Type B pancreatic cell (in vitro differentiated cells): ENCODE measurements at regions not wholly inside any gene's neighbourhood (a gene's known extent, or its start where the extent isn't known, plus 50 kb on each side); places are given as distances from the start of the nearest gene placed in this dataset.

ENCODE experiments used
- DNase-seq: peaks from one replicate; pipeline ENCODE4 v3.0.0; 2021; ENCODE audit warnings: mixed read lengths; ENCODE audit not compliant: unreplicated experiment; ENCODE audit errors: extremely low spot score
- H3K27ac Mint-ChIP-seq: 2 replicates; pipeline ENCODE4 v1.8.0; 2021; ENCODE audit warnings: mild to moderate bottlenecking, mixed read lengths
- H3K27me3 Mint-ChIP-seq: 2 replicates; pipeline ENCODE4 v1.8.0; 2021; ENCODE audit warnings: mixed read lengths
- H3K36me3 Mint-ChIP-seq: 2 replicates; pipeline ENCODE4 v1.8.0; 2021; ENCODE audit warnings: mixed read lengths
- H3K4me1 Mint-ChIP-seq: one replicate; pipeline ENCODE4 v1.8.0; 2021; ENCODE audit warnings: mixed read lengths; ENCODE audit not compliant: unreplicated experiment
- H3K4me3 Mint-ChIP-seq: 2 replicates; pipeline ENCODE4 v1.8.0; 2021; ENCODE audit warnings: mild to moderate bottlenecking, mixed read lengths
- H3K9me3 Mint-ChIP-seq: 2 replicates; pipeline ENCODE4 v1.8.0; 2021; ENCODE audit warnings: mixed read lengths
- CTCF ChIP-seq: fragments of 200-600 bp; sonication (generic); conservative IDR thresholded peaks from 2 replicates; pipeline ENCODE4 v1.5.0; 2021; ENCODE audit warnings: antibody characterized with exemption, mild to moderate bottlenecking

- Mint-ChIP-seq H3K4me1 (peaks cover 30% of the 10 kb centered on the region), H3K36me3 (no peaks in the 10 kb centered on the region), H3K9me3 (peaks cover 5% of the 10 kb centered on the region), H3K27me3 (no peaks in the 10 kb centered on the region), H3K27ac (no peak overlapping the region), H3K4me3 (no peak overlapping the region)
- no peak for TF ChIP-seq CTCF
- DNase-seq, result no peak
Measured at GRCh38 chr5:67358186-67358585, 161.6 kb upstream of the CD180 start.

- no peak overlapping the region for H3K4me3 Mint-ChIP-seq
- H3K9me3 Mint-ChIP-seq, result peaks cover 5% of the 10 kb centered on the region
- peaks cover 32% of the 10 kb centered on the region for H3K4me1 Mint-ChIP-seq
- peak; percentile 41 for TF ChIP-seq CTCF
- no peak overlapping the region for H3K27ac Mint-ChIP-seq
- H3K27me3 Mint-ChIP-seq, result no peaks in the 10 kb centered on the region
- H3K36me3 Mint-ChIP-seq, result peaks cover 3% of the 10 kb centered on the region
- no peak for DNase-seq
Measured at GRCh38 chr5:67355120-67355713, 158.6 kb upstream of the CD180 start.

- Mint-ChIP-seq H3K4me1 (peaks cover 27% of the 10 kb centered on the region), H3K4me3 (no peak overlapping the region), H3K36me3 (peaks cover 3% of the 10 kb centered on the region), H3K27ac (no peak overlapping the region), H3K27me3 (no peaks in the 10 kb centered on the region), H3K9me3 (peaks cover 2% of the 10 kb centered on the region)
- DNase-seq, result no peak
- TF ChIP-seq CTCF, result no peak
Measured at GRCh38 chr5:67353500-67354450, 157.2 kb upstream of the CD180 start.

- H3K4me3 Mint-ChIP-seq, result no peak overlapping the region
- no peak for DNase-seq
- H3K27me3 Mint-ChIP-seq, result no peaks in the 10 kb centered on the region
- H3K36me3 Mint-ChIP-seq, result peaks cover 3% of the 10 kb centered on the region
- peaks cover 17% of the 10 kb centered on the region for H3K4me1 Mint-ChIP-seq
- H3K27ac Mint-ChIP-seq, result no peak overlapping the region
- no peaks in the 10 kb centered on the region for H3K9me3 Mint-ChIP-seq
- no peak for TF ChIP-seq CTCF
Measured at GRCh38 chr5:67350618-67351201, 154.1 kb upstream of the CD180 start.

GRCh38 chr5:67350185-67350584 is 153.6 kb upstream of the CD180 start:
- H3K9me3 Mint-ChIP-seq, result no peaks in the 10 kb centered on the region
- H3K27ac Mint-ChIP-seq, result no peak overlapping the region
- peaks cover 3% of the 10 kb centered on the region for H3K36me3 Mint-ChIP-seq
- peaks cover 14% of the 10 kb centered on the region for H3K4me1 Mint-ChIP-seq
- no peaks in the 10 kb centered on the region for H3K27me3 Mint-ChIP-seq
- TF ChIP-seq CTCF, result no peak
- no peak for DNase-seq
- H3K4me3 Mint-ChIP-seq, result no peak overlapping the region
